ENCODE measurements at regions not wholly inside any gene's neighbourhood (a gene's known extent, or its start where the extent isn't known, plus 50 kb on each side); places are given as distances from the start of the nearest gene placed in this dataset.

DNA sequence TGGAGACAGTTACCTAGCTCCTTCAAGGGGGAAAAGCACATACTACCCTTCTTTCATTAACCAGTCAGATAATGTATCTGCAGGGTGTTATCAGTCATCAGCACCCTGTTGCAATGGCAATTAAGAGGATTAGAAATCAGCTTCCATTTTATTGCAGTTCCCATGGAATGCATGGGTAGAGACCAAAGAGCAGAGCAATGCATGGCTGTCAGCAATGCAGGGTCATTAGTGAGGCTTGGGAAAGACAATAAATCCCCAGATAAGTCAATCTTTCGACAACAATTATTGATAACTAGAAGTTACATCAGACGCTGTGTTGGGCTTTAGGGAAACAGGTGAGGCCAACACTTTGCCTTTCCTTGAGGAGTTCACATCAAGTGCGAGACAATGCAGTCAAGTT, 150.9 kb downstream of the MAFB start:
- Histone ChIP-seq H3K9me2 (replicated peaks; ENCODE audit: insufficient read depth, low read length) (no peaks in the 10 kb centered on the region), H3K79me2 (ENCODE audit: insufficient read depth, low read length) (no peaks in the 10 kb centered on the region), H2AFZ (ENCODE audit: low read depth, low read length, severe bottlenecking) (no peak overlapping the region), H3K4me3 (ENCODE audit: insufficient read depth, low read length, poor library complexity, severe bottlenecking) (no peak overlapping the region), H3K27ac (ENCODE audit: low read depth, low read length) (no peak overlapping the region), H3K27me3 (ENCODE audit: low read length) (no peaks in the 10 kb centered on the region), H3K9ac (ENCODE audit: low read length) (no peak overlapping the region), H3K36me3 (ENCODE audit: low read length) (no peaks in the 10 kb centered on the region), H3K4me2 (ENCODE audit: low read depth, low read length, poor library complexity, severe bottlenecking) (no peak overlapping the region), H3K9me3 (ENCODE audit: insufficient read depth, low read length) (no peaks in the 10 kb centered on the region), H3F3A (ENCODE audit: insufficient read depth) (no peaks in the 10 kb centered on the region), H4K20me1 (ENCODE audit: low read depth, low read length) (no peaks in the 10 kb centered on the region)
- TF ChIP-seq, protein P1, sequence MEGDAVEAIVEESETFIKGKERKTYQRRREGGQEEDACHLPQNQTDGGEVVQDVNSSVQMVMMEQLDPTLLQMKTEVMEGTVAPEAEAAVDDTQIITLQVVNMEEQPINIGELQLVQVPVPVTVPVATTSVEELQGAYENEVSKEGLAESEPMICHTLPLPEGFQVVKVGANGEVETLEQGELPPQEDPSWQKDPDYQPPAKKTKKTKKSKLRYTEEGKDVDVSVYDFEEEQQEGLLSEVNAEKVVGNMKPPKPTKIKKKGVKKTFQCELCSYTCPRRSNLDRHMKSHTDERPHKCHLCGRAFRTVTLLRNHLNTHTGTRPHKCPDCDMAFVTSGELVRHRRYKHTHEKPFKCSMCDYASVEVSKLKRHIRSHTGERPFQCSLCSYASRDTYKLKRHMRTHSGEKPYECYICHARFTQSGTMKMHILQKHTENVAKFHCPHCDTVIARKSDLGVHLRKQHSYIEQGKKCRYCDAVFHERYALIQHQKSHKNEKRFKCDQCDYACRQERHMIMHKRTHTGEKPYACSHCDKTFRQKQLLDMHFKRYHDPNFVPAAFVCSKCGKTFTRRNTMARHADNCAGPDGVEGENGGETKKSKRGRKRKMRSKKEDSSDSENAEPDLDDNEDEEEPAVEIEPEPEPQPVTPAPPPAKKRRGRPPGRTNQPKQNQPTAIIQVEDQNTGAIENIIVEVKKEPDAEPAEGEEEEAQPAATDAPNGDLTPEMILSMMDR (IDR thresholded peaks at IDR 0.05; ENCODE audit: insufficient read depth, low read length, poor library complexity, severe bottlenecking), result no peak
- TF ChIP-seq EZH2phosphoT487 (conservative IDR thresholded peaks at IDR 0.05; ENCODE audit: low read length), result no peak

DNA sequence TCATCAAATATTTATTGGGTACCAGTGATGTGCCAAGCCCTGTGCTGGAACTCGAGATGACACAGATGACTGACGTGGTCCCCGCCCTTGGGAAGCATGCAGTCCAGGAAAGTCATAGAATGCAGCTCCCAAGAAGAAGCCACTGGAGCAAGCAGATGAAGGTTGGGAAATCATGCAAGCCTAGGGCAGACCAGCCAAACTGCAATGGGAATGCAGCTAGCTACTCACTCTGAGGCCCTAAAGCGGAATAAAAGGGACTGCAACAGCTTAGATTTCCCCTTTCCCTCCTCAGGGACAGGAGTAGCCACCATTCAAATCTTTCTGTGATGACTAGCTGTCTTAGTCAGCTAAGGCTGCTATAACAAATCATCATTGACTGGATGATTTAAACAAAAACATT, 152.2 kb downstream of the MAFB start:
- Histone ChIP-seq H3K9me2 (replicated peaks; ENCODE audit: insufficient read depth, low read length) (no peaks in the 10 kb centered on the region), H3K27ac (ENCODE audit: low read depth, low read length) (no peak overlapping the region), H2AFZ (ENCODE audit: low read depth, low read length, severe bottlenecking) (no peak overlapping the region), H3K4me3 (ENCODE audit: insufficient read depth, low read length, poor library complexity, severe bottlenecking) (no peak overlapping the region), H4K20me1 (ENCODE audit: low read depth, low read length) (no peaks in the 10 kb centered on the region), H3K27me3 (ENCODE audit: low read length) (no peaks in the 10 kb centered on the region), H3K9ac (ENCODE audit: low read length) (no peak overlapping the region), H3K79me2 (ENCODE audit: insufficient read depth, low read length) (no peaks in the 10 kb centered on the region), H3K9me3 (ENCODE audit: insufficient read depth, low read length) (peaks cover 8% of the 10 kb centered on the region; the same call in 1 of the 2 replicates), H3K36me3 (ENCODE audit: low read length) (no peaks in the 10 kb centered on the region), H3K4me2 (ENCODE audit: low read depth, low read length, poor library complexity, severe bottlenecking) (no peak overlapping the region), H3F3A (ENCODE audit: insufficient read depth) (no peaks in the 10 kb centered on the region)
- TF ChIP-seq, protein P1 (IDR thresholded peaks at IDR 0.05; ENCODE audit: insufficient read depth, low read length, poor library complexity, severe bottlenecking), result no peak
- no peak for TF ChIP-seq EZH2phosphoT487 (conservative IDR thresholded peaks at IDR 0.05; ENCODE audit: low read length)

DNA sequence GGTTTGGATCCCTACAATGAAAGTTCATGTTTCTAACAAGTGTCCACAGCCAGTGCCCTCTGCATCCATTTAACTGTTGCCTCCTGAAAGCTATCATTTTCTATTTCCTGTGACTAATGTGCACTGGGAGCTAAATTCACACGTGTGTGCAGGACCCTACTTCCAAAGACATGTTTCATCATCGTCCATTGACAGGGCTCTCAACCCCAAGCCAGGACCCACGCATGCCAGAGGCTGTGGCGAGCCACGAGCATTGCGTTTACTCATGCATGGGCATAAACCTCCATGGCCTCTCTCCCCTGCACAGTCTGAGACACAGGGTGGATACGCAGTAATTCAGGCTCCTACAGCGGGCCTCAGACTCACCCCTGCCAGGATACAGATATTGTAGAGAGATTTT, 153.2 kb downstream of the MAFB start:
- Histone ChIP-seq H3K9me2 (replicated peaks; ENCODE audit: insufficient read depth, low read length) (no peaks in the 10 kb centered on the region), H4K20me1 (ENCODE audit: low read depth, low read length) (no peaks in the 10 kb centered on the region), H3K9me3 (ENCODE audit: insufficient read depth, low read length) (peaks cover 18% of the 10 kb centered on the region; the same call in 1 of the 2 replicates), H2AFZ (ENCODE audit: low read depth, low read length, severe bottlenecking) (no peak overlapping the region), H3K36me3 (ENCODE audit: low read length) (no peaks in the 10 kb centered on the region), H3F3A (ENCODE audit: insufficient read depth) (no peaks in the 10 kb centered on the region), H3K79me2 (ENCODE audit: insufficient read depth, low read length) (no peaks in the 10 kb centered on the region), H3K27ac (ENCODE audit: low read depth, low read length) (no peak overlapping the region), H3K27me3 (ENCODE audit: low read length) (no peaks in the 10 kb centered on the region), H3K4me3 (ENCODE audit: insufficient read depth, low read length, poor library complexity, severe bottlenecking) (no peak overlapping the region), H3K4me2 (ENCODE audit: low read depth, low read length, poor library complexity, severe bottlenecking) (no peak overlapping the region), H3K9ac (ENCODE audit: low read length) (no peak overlapping the region)
- TF ChIP-seq, protein P1 (IDR thresholded peaks at IDR 0.05; ENCODE audit: insufficient read depth, low read length, poor library complexity, severe bottlenecking), result no peak
- no peak for TF ChIP-seq EZH2phosphoT487 (conservative IDR thresholded peaks at IDR 0.05; ENCODE audit: low read length)

All from SU-DHL-6 (cell line).